ENCODE measurements at regions not wholly inside any gene's neighbourhood (a gene's known extent, or its start where the extent isn't known, plus 50 kb on each side); places are given as distances from the start of the nearest gene placed in this dataset.

DNA sequence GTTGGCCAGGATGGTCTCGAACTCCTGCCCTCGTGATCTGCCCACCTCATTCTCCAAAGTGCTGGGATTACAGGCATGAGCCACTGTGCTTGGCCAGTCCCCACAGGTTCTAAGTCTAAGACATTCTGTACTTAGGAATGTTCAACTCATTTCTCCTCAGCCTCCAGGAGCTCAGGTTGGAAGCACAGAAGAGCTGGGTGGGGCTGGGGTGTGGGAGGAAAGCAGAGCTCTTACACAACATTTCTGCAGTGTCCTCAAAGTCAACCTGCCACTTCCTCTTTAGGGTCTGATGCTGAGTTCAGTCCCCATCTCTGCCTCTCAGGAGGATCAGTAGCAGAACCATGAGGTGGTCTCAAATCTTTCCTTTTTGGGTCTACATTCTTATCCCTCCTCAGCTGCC is 75.5 kb downstream of the MRPL46 start:
- H3K4me3 ChIP-seq (ENCODE audit: control insufficient read depth, low read depth, low read length): no peak overlapping the region
- no peak for DNase-seq (ENCODE audit: low read depth)
- TF ChIP-seq, protein P1, sequence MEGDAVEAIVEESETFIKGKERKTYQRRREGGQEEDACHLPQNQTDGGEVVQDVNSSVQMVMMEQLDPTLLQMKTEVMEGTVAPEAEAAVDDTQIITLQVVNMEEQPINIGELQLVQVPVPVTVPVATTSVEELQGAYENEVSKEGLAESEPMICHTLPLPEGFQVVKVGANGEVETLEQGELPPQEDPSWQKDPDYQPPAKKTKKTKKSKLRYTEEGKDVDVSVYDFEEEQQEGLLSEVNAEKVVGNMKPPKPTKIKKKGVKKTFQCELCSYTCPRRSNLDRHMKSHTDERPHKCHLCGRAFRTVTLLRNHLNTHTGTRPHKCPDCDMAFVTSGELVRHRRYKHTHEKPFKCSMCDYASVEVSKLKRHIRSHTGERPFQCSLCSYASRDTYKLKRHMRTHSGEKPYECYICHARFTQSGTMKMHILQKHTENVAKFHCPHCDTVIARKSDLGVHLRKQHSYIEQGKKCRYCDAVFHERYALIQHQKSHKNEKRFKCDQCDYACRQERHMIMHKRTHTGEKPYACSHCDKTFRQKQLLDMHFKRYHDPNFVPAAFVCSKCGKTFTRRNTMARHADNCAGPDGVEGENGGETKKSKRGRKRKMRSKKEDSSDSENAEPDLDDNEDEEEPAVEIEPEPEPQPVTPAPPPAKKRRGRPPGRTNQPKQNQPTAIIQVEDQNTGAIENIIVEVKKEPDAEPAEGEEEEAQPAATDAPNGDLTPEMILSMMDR (IDR thresholded peaks at IDR 0.05; ENCODE audit: control insufficient read depth, insufficient read depth, low read depth, low read length, missing control alignments): no peak

DNA sequence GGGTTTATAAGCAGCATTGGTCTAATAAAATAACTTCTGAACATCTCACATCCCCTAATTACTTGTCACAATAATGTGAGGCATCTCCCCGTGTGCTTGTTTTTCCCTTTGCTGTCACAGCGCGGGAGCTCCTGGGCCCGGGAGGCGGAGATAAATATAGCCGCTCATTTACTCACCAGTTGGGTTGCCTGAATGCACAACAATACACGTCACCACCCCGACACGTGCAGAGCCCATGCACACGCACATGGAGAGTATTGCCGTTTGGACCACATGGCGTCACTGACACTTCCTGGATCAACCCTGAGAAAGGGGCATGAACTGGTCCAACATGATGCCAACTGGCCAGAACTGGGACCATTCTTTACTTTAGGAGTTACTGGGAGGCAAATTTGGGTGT is 76.2 kb downstream of the MRPL46 start:
- TF ChIP-seq, protein P1 (IDR thresholded peaks at IDR 0.05; ENCODE audit: control insufficient read depth, insufficient read depth, low read depth, low read length, missing control alignments): no peak
- no peak overlapping the region for H3K4me3 ChIP-seq (ENCODE audit: control insufficient read depth, low read depth, low read length)
- no peak for DNase-seq (ENCODE audit: low read depth)

- DNase-seq (ENCODE audit: low read depth): no peak
- H3K4me3 ChIP-seq (ENCODE audit: control insufficient read depth, low read depth, low read length): no peak overlapping the region
Measured at GRCh38 chr15:88390164-88390901, 76.9 kb downstream of the MRPL46 start.

GRCh38 chr15:88389120-88389519 is 78.1 kb downstream of the MRPL46 start:
- TF ChIP-seq, protein P1 (IDR thresholded peaks at IDR 0.05; ENCODE audit: control insufficient read depth, insufficient read depth, low read depth, low read length, missing control alignments): no peak
- DNase-seq (ENCODE audit: low read depth): no peak
- H3K4me3 ChIP-seq (ENCODE audit: control insufficient read depth, low read depth, low read length): no peak overlapping the region

More at GRCh38 chr15:88390164-88390901, 76.9 kb downstream of the MRPL46 start:
- TF ChIP-seq, protein P1 (IDR thresholded peaks at IDR 0.05; ENCODE audit: control insufficient read depth, insufficient read depth, low read depth, low read length, missing control alignments): no peak

DNA sequence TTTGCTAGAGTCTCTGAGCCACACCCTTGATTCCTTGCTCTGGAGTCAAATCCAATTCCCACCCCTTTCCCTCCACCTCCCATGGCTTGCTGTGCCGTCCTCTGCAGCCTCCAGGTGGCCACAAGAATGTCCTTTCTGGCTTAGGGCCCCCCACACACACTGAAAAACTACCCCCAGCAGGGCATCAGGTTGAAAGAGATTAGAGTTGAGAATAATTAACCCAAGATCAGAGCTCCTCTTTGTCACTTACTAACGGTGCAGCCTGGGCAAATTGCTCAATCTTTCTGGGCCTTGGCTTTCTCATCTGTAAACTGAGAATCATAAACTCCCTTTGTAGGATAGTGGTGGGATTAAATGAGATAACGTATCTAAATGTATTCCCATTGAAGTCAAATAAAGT is 78.5 kb downstream of the MRPL46 start:
- H3K4me3 ChIP-seq (ENCODE audit: control insufficient read depth, low read depth, low read length): no peak overlapping the region
- TF ChIP-seq, protein P1 (IDR thresholded peaks at IDR 0.05; ENCODE audit: control insufficient read depth, insufficient read depth, low read depth, low read length, missing control alignments): no peak

GRCh38 chr15:88385078-88385700 is 82.0 kb downstream of the MRPL46 start:
- H3K4me3 ChIP-seq (ENCODE audit: control insufficient read depth, low read depth, low read length): no peak overlapping the region
- TF ChIP-seq, protein P1 (IDR thresholded peaks at IDR 0.05; ENCODE audit: control insufficient read depth, insufficient read depth, low read depth, low read length, missing control alignments): no peak
- no peak for DNase-seq (ENCODE audit: low read depth)

More for the DNA sequence above, 78.5 kb downstream of the MRPL46 start:
- DNase-seq (ENCODE audit: low read depth): no peak

Data from AG09309 (cell line).